ENCODE measurements at regions not wholly inside any gene's neighbourhood (a gene's known extent, or its start where the extent isn't known, plus 50 kb on each side); places are given as distances from the start of the nearest gene placed in this dataset.
"Not testable (repeated sequence)": the region's sequence is repeated elsewhere in the genome, so short reads cannot be mapped to it uniquely, and the experiment has no call there.

- DNase-seq: not testable (repeated sequence)
Measured at GRCh38 chr10:85410586-85410985, 956.0 kb downstream of the GRID1 start.

GRCh38 chr10:85413570-85413969 lies 953.0 kb downstream of the GRID1 start:
- no peak for DNase-seq

- no peak for DNase-seq
Measured at GRCh38 chr10:85420501-85421191, 945.9 kb downstream of the GRID1 start.

GRCh38 chr10:85421421-85421820 lies 945.2 kb downstream of the GRID1 start:
- DNase-seq: no peak

- DNase-seq: no peak
Measured at GRCh38 chr10:85429126-85429525, 937.5 kb downstream of the GRID1 start.

- DNase-seq: no peak
Measured at GRCh38 chr10:85430991-85431390, 935.6 kb downstream of the GRID1 start.

- DNase-seq: no peak
Measured at GRCh38 chr10:85433248-85433647, 933.3 kb downstream of the GRID1 start.

GRCh38 chr10:85444868-85445267 lies 921.7 kb downstream of the GRID1 start:
- DNase-seq: no peak

GRCh38 chr10:85445702-85446101 lies 920.9 kb downstream of the GRID1 start:
- DNase-seq: no peak

GRCh38 chr10:85446827-85447226 lies 919.8 kb downstream of the GRID1 start:
- no peak for DNase-seq

GRCh38 chr10:85447690-85448089 lies 918.9 kb downstream of the GRID1 start:
- no peak for DNase-seq

GRCh38 chr10:85448716-85449115 lies 917.9 kb downstream of the GRID1 start:
- DNase-seq: no peak

- no peak for DNase-seq
Measured at GRCh38 chr10:85454386-85454785, 912.2 kb downstream of the GRID1 start.

GRCh38 chr10:85457191-85457590 lies 909.4 kb downstream of the GRID1 start:
- no peak for DNase-seq

GRCh38 chr10:85458324-85458723 lies 908.3 kb downstream of the GRID1 start:
- no peak for DNase-seq

- DNase-seq: no peak
Measured at GRCh38 chr10:85459906-85460305, 906.7 kb downstream of the GRID1 start.

GRCh38 chr10:85464336-85464735 lies 902.3 kb downstream of the GRID1 start:
- DNase-seq: no peak

- no peak for DNase-seq
Measured at GRCh38 chr10:85477979-85478378, 888.6 kb downstream of the GRID1 start.

GRCh38 chr10:85490431-85490830 lies 876.2 kb downstream of the GRID1 start:
- no peak for DNase-seq

- DNase-seq: no peak
Measured at GRCh38 chr10:85491652-85492051, 874.9 kb downstream of the GRID1 start.

GRCh38 chr10:85492684-85493083 lies 873.9 kb downstream of the GRID1 start:
- DNase-seq: no peak

GRCh38 chr10:85493703-85494102 lies 872.9 kb downstream of the GRID1 start:
- no peak for DNase-seq

GRCh38 chr10:85504641-85505040 lies 862.0 kb downstream of the GRID1 start:
- DNase-seq: not testable (repeated sequence)

GRCh38 chr10:85508159-85508558 lies 858.4 kb downstream of the GRID1 start:
- no peak for DNase-seq

- no peak for DNase-seq
Measured at GRCh38 chr10:85510682-85511081, 855.9 kb downstream of the GRID1 start.

Data from activated CD4-positive, alpha-beta T cell treated with anti-CD3 and anti-CD28 coated beads, Interleukin-2, Interleukin-6, amounts not matched to agents 100 ng/mL and 50 ng/mL, durations not matched to agents 16 hours and 8 hours (primary cell).